ENCODE measurements at regions not wholly inside any gene's neighbourhood (a gene's known extent, or its start where the extent isn't known, plus 50 kb on each side); places are given as distances from the start of the nearest gene placed in this dataset.
A peak's percentile ranks its signal among the peaks of the same experiment; 100 is the strongest.

DNA sequence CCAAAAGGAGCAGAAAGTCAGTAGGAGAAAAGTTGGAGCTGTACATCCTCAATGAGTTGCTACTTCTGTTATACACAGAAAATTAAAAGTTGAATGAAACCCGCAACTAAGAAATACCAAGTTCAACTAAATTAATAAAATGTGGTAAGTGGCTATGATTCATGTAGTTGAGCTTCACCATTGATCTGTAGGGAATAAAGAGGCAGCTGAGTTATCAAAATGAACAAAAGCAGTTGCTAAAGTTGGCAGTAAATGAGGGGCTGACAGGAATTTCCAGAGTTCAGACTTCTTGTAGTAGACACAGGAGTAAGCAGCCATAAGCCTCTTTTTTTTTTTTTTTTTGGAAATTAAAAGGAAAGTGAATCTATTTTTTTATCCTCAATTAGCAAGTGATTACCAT, 234.6 kb downstream of the POSTN start:
- no peak for DNase-seq (ENCODE audit: low read depth)

DNA sequence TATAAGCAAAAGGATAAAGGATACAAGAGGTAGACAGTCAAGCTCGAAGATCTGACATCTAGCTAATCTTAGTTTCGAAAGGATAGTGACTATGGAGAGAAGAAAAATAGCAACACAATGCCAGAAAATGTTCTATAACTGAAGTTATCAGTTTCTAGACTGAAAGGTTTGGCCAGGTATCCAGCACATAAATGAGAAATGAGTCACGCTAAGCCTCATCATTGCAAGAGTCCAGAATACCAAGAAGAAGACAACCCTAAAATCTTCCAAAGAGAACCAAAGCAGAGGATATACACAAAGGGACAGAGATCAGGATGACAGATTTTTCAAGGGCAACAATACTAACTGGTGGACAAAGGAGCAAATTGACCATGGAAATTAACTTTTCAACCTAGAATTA, 237.0 kb downstream of the POSTN start:
- DNase-seq (ENCODE audit: low read depth), result no peak

DNA sequence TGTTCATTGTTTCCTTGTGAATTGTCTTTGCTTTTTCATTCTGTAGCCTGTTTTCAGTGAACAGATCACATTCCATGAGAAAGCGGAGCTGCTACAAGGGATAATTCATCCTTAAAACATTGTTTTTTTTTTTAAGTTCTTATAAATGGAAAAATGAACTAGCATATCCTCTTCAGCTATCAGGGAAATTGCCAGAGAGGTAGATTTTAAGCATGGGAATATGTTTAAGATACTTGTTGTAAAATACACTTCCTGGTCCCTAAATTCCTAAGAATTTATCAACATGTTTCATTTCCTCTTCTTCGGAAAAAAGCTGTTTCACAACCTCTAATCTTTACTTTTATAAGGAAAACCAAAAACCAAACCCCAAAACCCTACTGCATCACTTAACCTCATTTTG, 238.0 kb downstream of the POSTN start:
- no peak for DNase-seq (ENCODE audit: low read depth)

DNA sequence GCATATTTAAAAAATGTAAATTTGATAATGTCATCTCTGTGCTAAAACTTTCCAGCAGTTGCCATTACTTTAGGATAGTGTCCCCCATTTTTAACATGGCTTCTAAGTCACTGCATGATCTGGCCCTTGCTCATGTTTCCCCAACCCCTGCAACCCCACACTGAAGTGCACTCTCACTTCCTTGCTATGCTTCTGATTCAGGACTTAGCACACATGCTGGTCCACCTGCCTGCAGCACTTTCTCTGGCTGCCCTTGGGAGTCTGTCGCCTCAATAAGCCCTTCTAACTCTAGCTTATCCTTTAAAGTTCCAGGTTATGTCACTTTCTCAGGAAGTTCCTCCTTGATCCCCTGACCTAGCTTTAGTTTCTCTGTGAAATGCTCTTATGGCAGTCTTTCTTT, 241.0 kb downstream of the POSTN start:
- no peak for DNase-seq (ENCODE audit: low read depth)

DNA sequence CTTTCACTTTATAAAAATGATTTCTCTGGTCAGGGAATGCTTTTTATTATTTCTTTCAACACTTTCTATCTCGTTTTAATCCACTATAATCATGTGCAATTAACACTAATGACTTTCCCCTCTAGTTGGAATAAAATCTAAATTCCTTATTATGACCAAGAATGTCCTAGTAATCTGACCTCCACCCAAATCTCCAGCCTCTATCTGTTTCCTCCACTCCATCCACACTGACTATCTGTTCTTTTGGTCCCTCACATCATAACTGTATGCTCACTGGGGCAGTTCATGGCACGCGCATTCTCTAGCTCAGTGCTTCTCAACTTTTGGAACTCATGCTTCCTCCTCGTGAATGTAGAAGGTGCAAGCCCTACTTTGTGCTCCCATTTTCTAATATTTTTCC, 244.7 kb downstream of the POSTN start:
- no peak for DNase-seq (ENCODE audit: low read depth)

DNA sequence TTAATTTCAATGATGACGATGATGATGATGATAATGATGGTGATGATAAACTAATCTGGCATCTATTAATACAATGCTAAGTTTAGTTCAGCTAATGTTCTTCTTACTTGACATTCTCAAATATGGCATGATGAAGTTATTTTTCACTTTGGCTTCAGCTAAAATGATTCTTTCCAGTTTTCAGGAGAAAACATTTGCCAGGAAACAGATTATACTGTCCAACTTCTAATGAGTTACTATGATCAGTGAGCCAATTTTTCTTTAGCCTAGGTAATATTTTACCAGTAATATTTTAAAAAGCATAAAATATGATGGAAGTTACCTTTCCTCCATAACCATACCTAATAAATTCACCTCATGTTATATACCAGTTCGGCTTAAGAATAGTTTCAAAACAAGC, 245.7 kb upstream of the CSNK1A1L start:
- no peak for DNase-seq (ENCODE audit: low read depth)

DNA sequence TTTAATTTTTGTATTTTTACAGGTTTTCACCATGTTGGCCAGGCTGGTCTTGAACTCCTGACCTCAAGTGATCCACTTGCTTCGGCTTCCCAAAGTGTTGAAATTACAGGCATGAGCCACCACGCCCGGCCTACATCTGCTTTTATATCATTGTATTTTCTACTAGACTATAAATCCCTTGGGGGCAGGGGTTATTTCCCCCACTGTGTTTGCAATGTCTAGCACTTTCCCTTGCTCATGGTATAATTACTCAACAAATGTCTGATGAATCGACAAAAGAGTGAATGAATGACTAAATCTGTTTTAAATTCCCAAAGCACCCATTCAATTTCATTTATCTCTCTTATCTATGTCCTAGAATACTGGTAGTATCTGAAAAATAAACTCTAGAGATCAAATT, 244.5 kb upstream of the CSNK1A1L start:
- no peak for DNase-seq (ENCODE audit: low read depth)

DNA sequence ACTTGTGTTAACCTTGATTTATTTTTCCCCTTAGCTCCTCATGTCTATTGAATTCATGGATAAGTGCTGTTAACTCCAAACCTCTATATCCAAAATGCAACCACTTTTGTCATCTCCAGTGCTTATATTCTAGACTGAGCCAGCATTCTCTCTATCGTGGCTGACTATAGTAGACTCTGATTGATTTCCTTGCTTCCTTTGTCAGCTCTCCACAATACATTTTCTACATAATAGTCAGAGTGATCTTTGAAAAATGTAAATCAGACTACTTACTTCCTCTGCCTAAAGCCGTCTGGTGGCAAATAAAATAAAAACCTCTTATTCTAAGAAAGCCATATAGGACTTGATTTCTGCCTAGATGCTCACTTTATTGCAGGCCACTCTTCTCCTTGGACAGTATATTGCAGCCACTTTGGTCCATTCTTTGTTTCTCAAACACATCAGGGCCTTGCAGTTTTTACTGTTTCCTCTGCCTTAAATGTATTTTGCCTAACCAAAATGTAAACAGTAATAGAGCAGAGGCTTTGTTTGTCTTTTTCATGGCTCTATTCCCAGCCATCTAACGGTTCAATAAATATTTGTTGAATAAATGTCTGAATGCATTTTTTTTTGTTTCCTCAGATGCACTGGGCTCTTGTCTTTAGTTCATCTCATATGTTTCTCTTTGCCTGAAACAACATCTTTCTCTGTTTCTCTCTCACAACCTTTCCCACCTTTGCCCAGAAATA, 243.6 kb upstream of the CSNK1A1L start:
- no peak for DNase-seq (ENCODE audit: low read depth)

DNA sequence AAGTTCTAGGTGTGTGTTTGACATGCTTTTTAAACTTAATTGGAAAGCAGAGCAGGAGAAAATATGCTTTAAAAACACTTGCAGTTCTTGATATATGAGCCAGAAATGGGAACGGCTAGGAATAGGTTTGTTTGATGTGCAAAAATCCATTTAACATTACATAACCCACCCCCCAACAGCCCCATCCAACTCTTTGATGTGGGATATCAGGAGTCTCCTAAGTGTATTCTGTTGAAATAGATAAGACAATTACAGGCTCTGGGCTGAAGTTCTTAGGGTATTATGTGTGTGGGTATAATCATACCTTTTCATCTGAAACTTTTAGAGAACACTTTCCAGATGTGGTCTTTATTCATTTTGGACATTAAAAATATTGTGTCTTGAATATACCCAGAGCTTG, 240.4 kb upstream of the CSNK1A1L start:
- DNase-seq (ENCODE audit: low read depth), result no peak

DNA sequence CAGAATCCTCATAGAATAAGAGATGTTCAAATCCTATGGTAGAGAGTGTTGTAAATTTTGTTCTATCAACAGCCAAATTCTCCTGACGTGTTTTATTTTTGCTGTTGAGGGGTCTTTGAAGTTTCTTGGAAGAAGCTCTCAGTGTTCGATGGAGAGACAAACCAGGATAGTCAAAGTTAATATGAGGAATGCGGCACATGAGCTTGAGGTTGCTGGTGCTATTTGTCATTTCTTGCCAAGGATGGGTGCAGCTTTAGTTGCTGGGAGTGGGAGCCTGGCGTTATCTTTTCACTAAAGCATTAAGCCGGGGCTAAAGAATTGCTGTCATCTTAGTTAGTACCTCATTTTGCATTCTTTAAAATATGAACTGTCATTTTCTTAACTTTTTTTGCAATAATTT, 239.9 kb upstream of the CSNK1A1L start:
- no peak for DNase-seq (ENCODE audit: low read depth)

DNA sequence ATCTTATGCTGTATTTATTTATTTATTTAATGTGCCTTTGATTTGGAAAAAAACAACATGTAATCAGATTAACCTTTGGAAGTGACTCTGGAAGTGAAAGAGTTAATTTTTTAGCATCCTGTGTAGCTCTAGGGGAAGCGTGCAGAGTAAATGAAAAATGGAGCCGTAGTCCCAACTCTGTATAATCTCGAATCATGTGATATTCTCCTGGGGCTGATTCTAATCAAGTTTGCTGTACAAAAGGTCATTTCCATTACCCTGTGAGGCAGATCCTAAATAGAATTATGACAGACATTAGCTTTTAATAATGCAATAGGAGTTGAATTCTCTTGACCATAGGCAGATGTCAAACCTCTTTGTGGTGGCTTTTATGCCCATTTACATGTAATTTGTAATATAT, 238.6 kb upstream of the CSNK1A1L start:
- DNase-seq (ENCODE audit: low read depth), result no peak

DNA sequence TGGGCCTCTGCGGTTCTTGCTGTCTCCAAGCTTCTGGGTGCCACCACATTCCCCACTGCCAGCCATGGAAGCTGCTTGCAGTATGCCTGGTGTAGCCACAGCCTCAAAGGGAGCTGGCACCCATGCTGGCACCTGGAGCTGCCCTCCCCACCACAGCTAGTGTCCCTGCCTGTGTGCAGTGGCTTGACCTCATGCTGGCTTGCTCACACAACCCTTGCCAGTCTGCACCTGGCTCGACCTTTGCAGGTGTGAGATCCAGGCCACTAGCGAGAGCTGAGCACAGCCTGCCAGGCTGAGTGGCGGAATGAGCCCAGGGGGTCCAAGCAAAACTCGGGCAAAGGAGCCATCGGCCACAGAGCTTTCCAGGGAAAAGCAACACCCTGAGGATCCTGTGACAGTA, 236.7 kb upstream of the CSNK1A1L start:
- no peak for DNase-seq (ENCODE audit: low read depth)

DNA sequence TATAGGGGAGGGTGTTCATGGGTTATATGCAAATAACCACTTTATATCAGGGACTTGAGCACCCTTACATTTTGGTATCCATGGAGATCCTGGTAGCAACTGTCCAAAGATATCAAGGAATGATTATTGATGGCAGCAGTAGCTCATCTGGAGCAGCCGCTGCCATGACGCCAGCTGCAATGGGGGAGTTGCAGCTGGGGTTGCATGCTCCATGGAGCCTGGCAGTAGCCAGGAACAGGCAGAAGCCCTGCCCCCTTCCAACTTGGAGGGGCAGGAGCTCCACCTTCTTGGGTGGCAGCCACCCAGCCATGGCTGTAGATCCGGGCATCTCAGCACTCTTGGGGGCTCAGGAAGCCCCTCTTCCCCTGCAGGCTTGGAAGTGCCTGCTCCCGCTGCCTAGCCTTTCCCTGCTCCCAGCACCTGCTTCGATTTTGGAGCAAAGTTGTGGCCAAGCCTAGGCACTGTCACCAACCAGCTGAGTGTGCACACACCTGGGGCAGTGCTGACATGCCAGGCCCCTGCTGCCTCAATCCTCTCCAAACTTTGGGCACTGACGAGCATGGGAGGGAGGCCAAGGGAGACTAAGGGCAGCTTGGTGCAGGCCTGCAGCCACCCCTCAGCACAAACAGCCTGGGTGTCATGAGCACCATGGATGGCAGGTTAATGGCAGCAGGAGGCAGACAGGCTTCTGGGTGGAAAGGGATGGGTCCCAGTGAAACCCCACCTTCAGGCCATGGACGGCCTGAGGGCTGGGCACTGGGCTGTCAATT, 235.6 kb upstream of the CSNK1A1L start:
- DNase-seq (ENCODE audit: low read depth), result no peak

DNA sequence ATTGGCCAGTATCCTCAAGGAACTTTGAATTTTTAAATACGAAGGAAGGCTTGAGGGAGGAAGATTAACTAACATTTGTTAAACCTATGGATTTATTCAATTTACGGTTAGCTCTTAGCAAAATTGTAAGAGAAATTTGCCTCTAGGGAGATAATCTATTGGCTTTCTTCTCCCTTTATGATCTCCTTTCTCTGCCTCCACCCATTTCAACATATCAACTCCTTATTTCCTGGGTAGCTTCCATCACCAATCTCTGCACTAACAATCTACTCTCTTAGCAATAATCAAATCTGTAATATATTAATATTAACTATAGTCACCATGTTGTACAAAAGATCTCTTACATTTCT, 233.9 kb upstream of the CSNK1A1L start:
- no peak for DNase-seq (ENCODE audit: low read depth)

DNA sequence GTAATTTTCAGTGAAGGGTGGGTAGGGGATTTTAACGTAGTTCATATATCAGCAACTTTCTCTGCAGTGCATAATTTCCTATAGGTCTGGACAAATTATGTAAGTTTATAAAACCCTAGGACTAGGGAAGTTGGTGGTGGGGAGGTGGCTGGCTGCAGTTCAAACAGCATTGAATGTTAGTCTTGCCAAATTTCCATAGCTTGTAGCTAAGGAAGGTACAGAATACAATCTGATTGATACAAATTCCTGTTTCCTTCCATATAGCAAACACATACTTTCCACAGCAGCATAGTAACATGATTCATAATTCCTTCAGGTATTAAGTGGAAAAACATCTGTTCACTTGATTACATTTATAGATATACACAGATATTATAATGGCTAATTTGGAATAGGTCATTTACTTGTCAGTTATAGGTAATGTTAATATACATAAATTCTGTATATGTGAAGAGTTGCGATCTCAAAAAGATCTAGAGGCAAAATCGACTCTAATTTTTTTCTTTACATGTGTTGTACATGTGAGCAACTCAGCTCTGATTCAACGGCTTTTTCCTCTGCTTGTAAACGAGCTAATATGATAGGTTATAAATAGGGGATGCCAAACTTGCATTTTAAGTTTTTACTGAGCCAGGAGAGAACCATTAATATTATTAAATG, 233.4 kb upstream of the CSNK1A1L start:
- no peak for DNase-seq (ENCODE audit: low read depth)

DNA sequence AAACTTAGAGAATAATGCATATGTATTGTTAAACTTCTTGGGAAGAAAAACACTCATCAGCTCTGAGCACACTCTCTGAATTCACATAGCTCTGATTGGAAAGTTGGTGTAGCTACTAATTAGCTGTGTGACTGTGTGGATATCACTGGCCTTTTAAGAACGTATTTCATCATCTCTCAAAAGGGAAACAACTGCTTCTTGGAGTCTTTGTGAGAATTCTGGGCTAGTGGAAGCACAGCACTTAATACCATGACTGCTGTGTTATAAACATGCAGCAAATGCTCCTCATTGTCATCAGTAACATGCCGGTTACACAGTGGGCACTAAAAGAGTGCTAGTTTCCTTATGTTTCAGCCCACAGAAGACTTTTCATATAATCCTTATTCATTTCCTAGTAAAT, 220.9 kb upstream of the CSNK1A1L start:
- no peak for DNase-seq (ENCODE audit: low read depth)

DNA sequence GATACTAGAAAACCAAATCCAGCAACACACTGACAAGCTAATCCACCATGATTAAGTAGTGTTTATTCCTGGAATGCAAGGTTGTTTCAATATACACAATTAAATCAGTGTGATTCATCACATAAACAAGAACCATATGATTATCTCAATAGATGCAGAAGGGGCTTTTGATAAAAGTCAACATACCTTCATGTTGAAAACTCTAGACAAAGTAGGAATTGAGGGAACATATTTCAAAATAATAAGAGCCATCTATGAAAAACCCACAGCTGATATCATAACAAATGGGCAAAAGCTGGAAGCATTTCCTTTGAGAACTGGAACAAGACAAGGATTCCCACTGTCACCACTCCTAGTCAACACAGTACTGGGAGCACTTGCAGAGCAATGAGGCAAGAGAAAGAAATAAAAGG, 213.6 kb upstream of the CSNK1A1L start:
- DNase-seq (ENCODE audit: low read depth), result peak; percentile 51

DNA sequence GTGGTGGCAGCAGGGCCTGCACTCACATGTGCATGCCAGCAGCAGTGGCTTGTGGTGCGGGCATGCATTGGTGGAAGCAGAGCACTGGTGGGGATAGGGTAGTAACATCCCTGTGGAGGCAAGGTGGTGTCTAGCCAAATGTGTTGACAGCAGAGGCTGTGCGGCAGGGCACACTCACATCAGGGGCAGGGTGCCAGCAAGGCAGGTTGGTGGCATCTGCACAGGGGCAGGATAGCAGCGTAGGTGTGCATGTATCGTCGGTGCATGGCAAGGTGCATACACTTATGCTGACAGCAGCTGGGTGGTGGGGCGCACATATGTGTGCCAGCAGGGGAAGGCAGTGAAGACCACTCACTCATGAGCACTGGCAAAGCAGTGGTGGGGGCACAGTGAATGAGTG, 211.5 kb upstream of the CSNK1A1L start:
- no peak for DNase-seq (ENCODE audit: low read depth)

DNA sequence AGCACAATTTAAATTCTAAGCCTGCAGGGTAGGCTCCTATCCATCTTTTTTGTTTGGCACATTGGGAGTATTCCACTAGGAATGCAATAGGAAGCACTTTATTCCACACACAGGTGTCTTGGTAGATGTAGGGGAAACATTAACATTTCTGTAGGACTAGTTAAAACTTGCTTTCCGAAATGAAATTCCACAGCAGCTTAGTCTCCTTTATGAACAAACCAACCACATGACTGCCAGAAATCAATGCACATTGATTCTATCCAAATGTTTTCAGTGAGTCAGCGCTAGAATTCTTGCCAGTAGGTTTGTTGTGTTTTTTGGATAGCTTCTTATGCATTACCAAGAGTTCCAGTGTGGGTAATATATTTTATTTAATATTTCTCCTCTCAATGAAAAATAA, 207.9 kb upstream of the CSNK1A1L start:
- peak; percentile 73 for DNase-seq (ENCODE audit: low read depth)

DNA sequence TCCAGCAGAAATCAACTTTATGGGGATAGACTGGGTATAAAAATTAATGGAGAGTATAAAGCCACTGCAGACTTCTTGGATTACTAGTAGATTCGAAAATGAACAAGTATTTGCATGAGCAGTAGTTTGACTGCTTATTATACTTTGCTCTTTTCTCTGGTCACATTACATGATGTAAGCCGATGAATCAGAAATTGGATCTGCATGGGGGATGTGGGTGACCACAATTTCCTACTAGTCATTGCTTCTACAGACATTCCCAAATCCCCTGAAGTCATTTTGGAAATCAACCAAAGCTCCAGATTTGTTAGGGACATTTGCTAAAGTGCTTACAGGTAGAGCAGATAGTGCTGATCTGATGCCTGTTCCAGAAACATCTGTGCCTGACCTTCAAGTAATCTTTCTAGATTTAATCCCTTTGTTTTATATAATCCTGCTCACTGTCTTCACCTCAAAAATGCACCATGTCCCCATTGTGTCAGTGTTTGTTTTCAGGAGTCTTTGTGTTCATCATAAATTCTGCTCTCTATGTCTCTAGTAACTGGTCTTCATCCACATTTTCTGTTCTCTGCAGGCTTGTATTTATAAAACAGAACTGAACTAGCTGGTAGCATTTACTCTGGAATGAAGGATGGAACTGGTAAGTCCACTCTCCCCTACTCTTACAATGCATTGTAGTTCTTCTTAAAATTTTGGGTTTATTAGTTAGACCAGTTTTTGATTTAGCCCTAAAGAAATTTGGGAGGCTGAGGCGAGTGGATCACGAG, 201.5 kb upstream of the CSNK1A1L start:
- DNase-seq (ENCODE audit: low read depth), result peak; percentile 90

DNA sequence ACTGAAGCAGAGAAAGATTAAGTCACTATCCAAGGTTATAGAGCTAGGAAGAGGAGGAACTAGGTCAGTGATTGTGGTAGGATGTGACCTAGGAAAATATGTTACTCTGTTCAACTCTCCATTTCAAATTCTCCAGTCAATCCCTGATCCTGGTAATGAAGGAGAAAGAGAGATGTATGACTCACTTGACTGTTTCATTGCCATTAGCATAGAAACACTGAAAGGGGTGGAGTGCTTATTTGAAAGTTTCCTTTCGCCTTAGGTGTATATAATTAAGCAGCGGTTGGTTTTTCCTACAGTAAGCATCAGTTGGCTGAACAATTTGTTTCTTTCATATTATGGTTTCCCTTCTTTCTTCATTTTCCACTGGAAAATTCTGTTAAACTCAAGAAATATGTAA, 198.1 kb upstream of the CSNK1A1L start:
- DNase-seq (ENCODE audit: low read depth), result no peak

DNA sequence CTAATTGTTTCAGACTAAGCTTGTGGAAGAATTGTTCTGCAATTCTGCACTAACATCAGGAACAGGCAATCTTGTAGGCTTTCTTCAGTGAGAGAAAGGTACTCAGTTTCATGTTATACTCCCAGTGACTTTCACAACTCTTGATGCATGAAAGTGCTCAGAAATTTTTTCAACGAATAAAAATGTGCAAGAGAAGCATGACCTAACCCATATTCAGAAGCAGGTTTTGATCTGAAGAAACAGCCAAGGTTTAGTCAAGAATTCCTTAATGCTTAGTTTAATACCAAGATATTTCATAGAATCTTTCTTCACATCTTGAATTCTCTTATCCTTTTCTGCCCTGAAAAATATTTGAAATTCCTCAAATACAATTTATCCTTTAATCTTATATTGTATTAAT, 197.2 kb upstream of the CSNK1A1L start:
- DNase-seq (ENCODE audit: low read depth), result no peak

DNA sequence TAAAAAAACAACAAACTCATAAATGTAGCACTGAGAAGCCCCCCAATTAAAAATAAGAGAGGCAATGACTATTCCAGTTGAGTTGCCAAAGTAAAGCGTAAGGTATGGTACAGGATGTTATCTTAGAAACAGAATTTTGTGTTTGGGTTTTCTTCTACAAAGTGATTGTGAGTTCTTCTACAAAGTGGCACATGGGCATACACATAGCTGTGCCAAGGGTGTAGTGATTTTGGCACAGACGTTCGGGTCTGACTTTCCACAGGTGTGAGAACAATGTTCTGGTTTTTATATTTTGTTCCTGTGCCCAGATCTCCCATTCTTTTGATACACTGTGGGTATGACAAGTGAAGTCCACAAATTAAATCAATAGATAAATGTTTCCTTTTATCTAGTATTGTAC, 190.1 kb upstream of the CSNK1A1L start:
- DNase-seq (ENCODE audit: low read depth), result no peak

All from GM04503 (cell line).